Neural progenitor cell (in vitro differentiated cells): ENCODE measurements at regions not wholly inside any gene's neighbourhood (a gene's known extent, or its start where the extent isn't known, plus 50 kb on each side); places are given as distances from the start of the nearest gene placed in this dataset.

Source experiments
- EZH2phosphoT487 ChIP-seq: fragments of 200-600 bp; sonication (generic); IDR thresholded peaks from 2 replicates; pipeline ENCODE4 v1.6.1; 2017; ENCODE audit warnings: antibody characterized with exemption
- TF ChIP-seq, protein P1 (sequence below): fragments of 200-600 bp; sonication (generic); IDR thresholded peaks from 2 replicates; pipeline ENCODE4 v1.5.1; 2017; ENCODE audit warnings: antibody characterized with exemption, mild to moderate bottlenecking

DNA sequence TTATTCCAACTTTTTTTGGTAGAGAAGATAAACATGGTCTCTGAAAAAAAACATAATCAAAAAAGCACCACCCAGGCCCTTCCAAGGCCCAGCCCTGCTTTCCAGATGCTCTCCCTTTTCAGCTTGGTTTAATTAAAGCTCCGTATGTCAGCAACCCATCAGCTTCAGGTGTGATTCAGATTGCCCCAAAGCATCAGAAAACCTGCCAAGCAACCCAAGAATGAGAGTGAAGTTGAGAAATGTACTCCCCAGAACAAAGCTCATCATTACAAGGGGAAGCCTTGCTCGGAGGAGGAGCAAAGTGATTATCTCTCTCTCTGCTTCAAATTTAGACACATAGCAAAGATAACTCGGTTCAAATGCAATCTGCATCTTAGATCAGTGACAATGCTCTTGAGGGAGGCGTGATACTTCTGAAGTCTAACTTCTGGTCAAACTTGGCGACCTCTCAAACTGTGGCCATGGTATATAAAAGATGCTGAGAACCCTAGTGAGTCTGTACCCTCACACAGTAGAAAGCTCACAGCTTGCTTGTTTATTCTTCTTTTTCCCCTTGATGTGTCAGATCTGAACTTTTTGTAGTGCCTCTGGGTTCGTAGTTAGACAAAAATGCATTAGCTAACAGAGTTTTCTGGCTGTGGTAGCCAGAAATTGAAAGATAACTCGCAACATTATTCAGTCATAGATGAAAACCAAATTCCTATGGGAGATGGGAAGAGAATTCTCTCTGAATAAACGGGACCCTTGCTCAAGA, 63.3 kb upstream of the ZC3H11B start:
- TF ChIP-seq, protein P1, sequence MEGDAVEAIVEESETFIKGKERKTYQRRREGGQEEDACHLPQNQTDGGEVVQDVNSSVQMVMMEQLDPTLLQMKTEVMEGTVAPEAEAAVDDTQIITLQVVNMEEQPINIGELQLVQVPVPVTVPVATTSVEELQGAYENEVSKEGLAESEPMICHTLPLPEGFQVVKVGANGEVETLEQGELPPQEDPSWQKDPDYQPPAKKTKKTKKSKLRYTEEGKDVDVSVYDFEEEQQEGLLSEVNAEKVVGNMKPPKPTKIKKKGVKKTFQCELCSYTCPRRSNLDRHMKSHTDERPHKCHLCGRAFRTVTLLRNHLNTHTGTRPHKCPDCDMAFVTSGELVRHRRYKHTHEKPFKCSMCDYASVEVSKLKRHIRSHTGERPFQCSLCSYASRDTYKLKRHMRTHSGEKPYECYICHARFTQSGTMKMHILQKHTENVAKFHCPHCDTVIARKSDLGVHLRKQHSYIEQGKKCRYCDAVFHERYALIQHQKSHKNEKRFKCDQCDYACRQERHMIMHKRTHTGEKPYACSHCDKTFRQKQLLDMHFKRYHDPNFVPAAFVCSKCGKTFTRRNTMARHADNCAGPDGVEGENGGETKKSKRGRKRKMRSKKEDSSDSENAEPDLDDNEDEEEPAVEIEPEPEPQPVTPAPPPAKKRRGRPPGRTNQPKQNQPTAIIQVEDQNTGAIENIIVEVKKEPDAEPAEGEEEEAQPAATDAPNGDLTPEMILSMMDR = no peak
- TF ChIP-seq EZH2phosphoT487 = no peak
